Skeletal muscle cell (primary cell): ENCODE measurements at regions not wholly inside any gene's neighbourhood (a gene's known extent, or its start where the extent isn't known, plus 50 kb on each side); places are given as distances from the start of the nearest gene placed in this dataset.
"Not testable (repeated sequence)": the region's sequence is repeated elsewhere in the genome, so short reads cannot be mapped to it uniquely, and the experiment has no call there.

Experiments used
- DNase-seq: peaks from one replicate; pipeline ENCODE4 v3.0.0-alpha.2; 2010; ENCODE audit warnings: low read depth
- H3K4me3 ChIP-seq: 2 replicates; pipeline ENCODE4 v1.5.1; 2011; ENCODE audit warnings: low read depth, mild to moderate bottlenecking, control low read depth, low read length, moderate library complexity

DNA sequence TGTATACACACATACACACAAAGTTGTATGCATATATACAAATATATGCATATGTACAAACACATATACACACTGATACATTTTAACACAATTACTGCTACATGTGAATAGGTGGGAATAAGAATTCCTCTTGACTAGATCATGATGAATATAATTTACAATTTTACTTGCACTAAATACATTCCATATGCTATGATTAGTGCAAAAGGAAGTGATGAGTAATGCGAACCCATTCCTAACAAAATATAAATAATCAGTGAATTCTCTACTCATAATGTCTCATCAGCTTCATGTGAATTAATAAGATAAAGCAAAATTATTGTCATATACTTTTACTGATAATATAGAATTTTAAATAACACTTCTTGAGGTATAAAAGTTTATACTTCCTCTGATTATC is 1077.3 kb upstream of the PCDH10 start:
- no peak overlapping the region for H3K4me3 ChIP-seq
- no peak for DNase-seq

DNA sequence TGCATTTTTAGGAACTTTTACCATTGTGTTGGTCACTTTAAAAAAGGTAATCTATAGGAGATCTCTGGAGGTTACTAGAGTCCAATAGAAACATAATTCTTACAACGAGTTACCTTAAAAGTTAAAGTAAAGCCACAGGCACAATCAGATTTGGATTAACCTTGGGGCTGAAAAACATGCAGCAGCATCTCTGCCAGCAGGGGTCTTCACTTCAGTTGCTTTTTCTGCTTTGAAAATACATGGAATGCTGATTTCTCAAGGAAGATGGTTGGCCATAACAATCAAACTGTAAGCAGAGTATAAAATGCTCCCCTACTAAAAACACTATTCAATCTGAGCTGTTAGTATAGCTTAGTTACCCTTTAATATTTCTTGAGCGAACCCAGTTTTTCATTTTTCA is 1072.3 kb upstream of the PCDH10 start:
- H3K4me3 ChIP-seq: no peak overlapping the region

GRCh38 chr4:132085105-132085504 is 1064.0 kb upstream of the PCDH10 start:
- no peak for DNase-seq
- H3K4me3 ChIP-seq: no peak overlapping the region

More for the DNA sequence above, 1072.3 kb upstream of the PCDH10 start:
- DNase-seq: no peak

DNA sequence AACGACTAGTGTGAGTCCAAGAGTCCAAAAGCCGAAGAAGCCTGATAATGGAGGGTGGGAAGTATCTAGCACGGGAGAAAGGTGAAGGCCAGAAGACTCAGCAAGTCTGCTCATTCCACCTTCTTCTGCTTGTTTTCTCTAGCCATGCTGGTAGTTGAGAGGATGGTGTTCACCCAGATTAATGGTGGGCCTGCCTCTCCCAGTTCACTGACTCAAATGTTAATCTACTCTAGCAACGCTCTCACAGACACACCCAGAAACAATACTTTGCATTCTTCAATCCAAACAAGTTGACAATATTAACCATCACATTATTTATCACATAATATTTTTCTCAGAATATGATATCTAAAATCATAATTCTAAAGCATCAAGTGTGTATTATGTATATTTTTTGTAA is 1055.1 kb upstream of the PCDH10 start:
- no peak overlapping the region for H3K4me3 ChIP-seq
- no peak for DNase-seq

GRCh38 chr4:132097041-132097440 is 1052.1 kb upstream of the PCDH10 start:
- DNase-seq: no peak
- no peak overlapping the region for H3K4me3 ChIP-seq

- no peak for DNase-seq
- no peak overlapping the region for H3K4me3 ChIP-seq
Measured at GRCh38 chr4:132101526-132101925, 1047.6 kb upstream of the PCDH10 start.

DNA sequence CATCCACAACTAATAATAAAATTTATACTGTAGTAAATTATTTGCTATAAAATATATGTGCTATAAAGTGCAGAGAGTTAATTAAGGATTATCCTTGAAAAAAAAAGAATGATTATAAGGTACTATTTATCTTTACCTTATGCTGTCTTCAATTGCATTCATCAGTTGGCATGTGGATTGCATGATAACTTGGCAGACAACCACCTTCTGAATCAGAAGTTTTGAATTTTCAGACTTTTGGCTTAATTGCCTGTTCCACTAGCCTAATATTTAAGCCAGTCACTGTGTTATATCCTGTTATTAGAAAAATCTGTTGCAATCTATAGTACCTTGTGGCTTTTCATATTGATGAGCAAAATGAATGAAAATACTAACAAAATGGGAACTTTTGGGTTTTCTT is 1040.3 kb upstream of the PCDH10 start:
- no peak overlapping the region for H3K4me3 ChIP-seq
- peak; percentile 34 for DNase-seq

- no peak for DNase-seq
- no peak overlapping the region for H3K4me3 ChIP-seq
Measured at GRCh38 chr4:132114885-132115284, 1034.2 kb upstream of the PCDH10 start.

DNA sequence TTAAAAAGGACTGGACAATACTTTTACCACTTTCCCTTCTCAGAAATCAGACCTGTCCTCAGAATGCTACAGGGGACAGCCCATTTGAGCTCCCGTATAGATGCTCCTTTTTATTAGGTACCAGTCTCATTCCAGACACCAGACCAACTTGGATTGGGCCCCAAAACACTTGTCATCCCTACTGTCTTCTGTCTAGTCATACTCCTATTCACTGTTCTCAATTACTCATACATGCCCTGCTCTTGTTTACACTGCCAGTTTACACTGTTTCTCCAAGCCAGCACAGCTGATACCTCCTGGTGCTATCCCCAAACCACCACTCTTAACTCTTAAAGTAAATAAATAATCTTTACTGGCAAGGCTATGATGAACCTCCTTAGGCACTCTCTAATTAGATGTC is 1026.4 kb upstream of the PCDH10 start:
- not testable (repeated sequence) for DNase-seq, H3K4me3 ChIP-seq

DNA sequence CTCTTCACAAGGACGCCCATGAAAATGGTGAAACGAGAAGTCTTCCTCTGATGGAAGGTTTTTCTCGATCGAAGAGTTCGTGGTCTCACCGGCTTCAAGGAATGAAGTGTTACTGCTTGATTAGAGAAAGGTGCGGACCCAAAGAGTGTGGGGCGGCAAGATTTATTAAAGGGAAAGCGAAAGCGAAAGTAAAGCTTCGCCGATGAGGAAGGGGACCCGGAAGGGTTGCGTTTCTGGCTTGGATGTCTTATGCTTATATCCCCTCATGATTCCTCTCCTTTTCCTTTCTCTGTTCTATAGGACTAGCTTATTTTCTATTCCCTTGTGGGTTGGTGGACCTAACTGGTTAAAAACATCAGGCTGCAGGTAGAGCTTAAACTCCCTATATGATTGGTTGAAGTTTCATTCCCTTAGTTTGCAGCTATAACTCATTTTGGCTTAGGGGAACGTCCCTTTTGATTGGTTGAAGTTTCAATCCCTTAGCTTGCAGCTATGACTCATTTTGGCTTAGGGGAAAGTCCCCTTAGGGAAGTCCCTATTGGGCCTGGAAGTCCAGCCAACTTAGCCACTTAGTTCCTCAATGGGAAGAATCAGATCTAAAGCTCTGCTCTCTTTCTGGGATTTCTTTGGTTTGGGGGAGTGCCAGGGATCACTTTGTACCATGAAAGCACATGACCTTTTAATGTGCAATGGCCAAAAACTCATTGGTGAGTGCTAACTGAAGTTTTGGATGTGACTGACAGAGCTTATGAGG is 1025.0 kb upstream of the PCDH10 start:
- DNase-seq: peak; percentile 38
- H3K4me3 ChIP-seq: no peak overlapping the region

- H3K4me3 ChIP-seq: no peak overlapping the region
- DNase-seq: no peak
Measured at GRCh38 chr4:132124624-132124974, 1024.5 kb upstream of the PCDH10 start.

DNA sequence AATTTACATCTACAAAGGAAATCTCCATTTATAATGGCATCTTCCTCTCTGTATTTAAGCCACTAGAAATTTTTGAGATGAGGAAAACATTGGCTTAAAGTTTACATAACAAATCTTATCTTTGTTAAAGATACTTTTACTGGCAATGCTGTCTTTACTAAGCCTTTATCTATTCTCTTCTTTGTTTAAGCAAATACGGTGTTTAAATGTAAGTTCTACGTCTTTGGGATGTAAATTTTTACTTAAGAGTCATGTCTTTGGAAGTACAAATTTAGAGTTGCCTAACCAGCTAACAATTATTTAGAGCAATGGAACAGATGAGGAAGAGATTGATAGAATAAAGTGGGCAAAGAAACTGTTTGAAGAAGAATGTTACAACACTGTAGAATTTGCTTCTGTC is 1024.0 kb upstream of the PCDH10 start:
- H3K4me3 ChIP-seq: no peak overlapping the region
- no peak for DNase-seq

DNA sequence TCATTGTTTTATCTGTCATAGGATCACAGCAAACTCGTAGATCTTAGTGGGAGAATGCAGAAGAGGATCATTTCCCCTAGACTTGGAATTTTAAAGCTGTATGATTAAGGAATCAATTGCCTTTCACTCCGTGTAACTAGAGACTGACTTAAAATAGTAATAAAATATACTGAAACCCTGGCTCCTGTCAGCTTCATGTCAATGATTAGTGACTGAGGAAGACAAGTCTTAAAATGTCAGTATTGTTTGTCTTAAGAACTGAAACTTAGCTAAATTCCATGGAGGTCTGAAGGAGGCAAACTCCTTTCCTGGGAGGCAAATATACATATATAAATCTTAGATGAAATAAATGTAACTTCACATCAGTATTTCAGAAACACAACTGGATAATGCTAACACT is 1016.7 kb upstream of the PCDH10 start:
- DNase-seq: no peak
- no peak overlapping the region for H3K4me3 ChIP-seq

GRCh38 chr4:132169660-132170059 is 979.4 kb upstream of the PCDH10 start:
- H3K4me3 ChIP-seq: no peak overlapping the region
- no peak for DNase-seq

DNA sequence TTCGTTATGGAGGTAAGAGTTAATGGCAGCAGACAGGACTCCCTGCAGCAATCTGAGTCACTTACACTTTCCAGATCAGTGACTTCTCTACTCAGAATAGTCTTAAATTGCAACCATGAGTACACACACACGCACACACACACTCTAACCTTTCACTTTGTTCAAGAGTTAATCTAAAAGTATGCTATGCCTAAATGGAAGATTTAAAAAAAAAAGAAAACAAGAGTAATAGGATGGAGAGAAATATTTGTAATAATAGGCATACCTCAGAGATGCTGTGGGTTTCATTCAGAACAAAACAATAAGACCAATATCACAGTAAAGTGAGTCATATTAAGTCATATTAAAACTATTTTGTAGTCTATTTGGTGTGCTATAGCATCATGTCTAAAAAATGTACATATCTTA is 969.1 kb upstream of the PCDH10 start:
- H3K4me3 ChIP-seq: no peak overlapping the region
- DNase-seq: peak; percentile 40

DNA sequence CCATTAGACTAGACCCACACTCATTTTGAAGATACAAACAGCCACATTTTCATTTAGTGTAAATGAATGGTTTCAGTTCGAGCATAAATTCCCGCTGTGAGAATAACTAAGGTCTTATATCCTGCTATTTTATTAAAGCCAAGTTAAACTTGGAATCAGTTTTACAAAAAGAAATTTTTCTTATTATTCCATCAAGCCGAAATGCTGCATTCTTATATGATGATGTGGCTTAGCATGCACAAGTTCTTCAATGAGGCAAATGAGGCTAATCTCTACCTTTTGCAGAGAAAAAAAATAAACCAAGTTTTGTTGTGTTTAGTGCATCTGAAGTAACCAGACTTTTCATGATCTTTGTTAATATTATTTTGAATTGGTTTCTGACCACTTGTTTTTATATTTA is 953.9 kb upstream of the PCDH10 start:
- DNase-seq: peak; percentile 17
- no peak overlapping the region for H3K4me3 ChIP-seq

DNA sequence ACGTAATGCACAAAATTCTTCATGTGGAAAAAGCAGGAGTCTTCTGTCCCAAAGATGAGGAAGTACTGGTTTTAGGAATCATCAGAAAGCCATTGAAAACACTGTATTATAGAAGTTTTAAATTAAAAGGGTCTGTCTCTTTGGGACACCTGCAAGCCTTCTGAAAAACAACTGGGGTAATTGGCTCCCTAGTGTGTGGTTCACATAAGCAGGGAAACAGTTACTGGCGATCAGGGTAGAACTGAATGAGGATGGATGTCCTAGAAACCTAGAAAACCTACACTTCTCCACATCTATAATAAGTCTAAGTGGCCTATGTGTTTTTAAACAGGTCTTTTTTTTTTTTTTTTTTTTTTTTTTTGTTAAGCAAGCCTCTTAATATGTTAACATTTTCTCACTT is 945.5 kb upstream of the PCDH10 start:
- H3K4me3 ChIP-seq: no peak overlapping the region
- no peak for DNase-seq

- no peak for DNase-seq
- no peak overlapping the region for H3K4me3 ChIP-seq
Measured at GRCh38 chr4:132214519-132214918, 934.6 kb upstream of the PCDH10 start.

DNA sequence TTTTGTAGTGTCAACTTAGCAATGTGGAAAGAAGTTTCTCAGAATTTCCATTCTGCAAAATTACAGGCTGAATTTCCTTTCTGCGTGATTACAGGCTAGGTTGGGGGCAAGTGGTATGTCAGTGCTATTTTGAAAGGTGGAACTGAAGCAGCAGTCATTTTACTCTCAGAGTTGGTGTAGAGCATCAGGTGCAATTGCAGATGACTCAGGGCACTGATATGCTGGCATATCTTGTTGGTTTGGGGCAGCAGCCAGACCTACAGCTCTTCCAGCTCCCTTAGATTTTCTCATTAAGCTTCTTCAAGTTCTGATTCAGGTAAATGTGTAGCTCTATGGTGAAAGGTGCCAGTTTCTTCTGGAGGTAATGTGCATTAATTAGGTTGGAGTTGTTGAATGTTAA is 930.7 kb upstream of the PCDH10 start:
- no peak for DNase-seq
- H3K4me3 ChIP-seq: no peak overlapping the region

DNA sequence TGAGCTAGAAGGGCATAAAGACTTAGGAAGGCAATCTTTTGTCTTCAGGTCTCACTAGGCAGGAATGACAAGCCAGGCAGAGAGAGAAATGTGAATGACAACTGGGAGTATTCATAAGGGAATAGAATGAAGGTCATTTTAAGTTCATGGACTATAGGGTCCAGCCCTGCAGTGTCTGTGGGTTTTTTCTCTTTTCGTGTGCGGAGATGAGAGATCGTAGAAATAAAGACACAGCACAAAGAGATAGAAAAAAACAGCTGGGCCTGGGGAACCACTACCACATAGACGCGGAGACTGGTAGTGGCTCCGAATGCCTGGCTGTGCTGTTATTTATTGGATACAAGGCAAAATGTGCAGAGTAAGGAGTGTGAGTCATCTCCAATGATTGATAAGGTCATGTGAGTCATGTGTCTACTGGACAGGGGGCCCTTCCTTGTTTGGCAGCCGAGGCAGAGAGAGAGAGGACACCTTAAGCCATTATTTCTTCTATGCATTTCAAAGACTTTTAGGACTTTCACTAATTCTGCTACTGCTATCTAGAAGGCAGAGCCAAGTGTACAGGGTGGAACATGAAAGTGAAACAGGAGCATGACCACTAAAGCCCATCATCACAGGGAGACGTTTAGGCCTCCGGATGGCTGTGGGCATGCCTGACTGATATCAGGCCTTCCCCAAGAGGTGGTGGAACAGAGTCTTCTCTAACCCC is 921.8 kb upstream of the PCDH10 start:
- no peak for DNase-seq
- no peak overlapping the region for H3K4me3 ChIP-seq

DNA sequence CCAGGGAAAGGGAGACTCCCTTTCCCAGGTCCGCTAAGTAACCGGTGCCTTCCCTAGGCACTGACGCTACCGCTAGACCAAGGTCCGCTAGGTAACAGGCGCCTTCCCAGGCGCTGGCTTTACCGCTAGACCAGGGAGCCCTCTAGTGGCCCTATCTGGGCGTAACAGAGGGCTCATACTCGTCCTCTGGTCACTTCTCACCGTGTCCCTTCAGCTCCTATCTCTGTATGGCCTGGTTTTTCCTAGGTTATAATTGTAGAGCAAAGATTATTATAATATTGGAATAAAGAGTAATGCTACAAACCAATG is 921.3 kb upstream of the PCDH10 start:
- DNase-seq, H3K4me3 ChIP-seq: not testable (repeated sequence)
